Loucy (cell line): ENCODE measurements at regions not wholly inside any gene's neighbourhood (a gene's known extent, or its start where the extent isn't known, plus 50 kb on each side); places are given as distances from the start of the nearest gene placed in this dataset.

Experiments used
- H2AFZ ChIP-seq: fragments of 200-600 bp; sonication (generic); 2 replicates; pipeline ENCODE4 v1.6.0; 2016; ENCODE audit warnings: antibody characterized with exemption, mild to moderate bottlenecking, low read length, moderate library complexity
- H3F3A ChIP-seq: fragments of 200-600 bp; 2 replicates; pipeline ENCODE4 v1.6.0; 2016; ENCODE audit warnings: antibody characterized with exemption, low read depth, mild to moderate bottlenecking
- H3K27me3 ChIP-seq: fragments of 200-600 bp; sonication (generic); 2 replicates; pipeline ENCODE4 v1.6.1; 2014; ENCODE audit warnings: low read length, mild to moderate bottlenecking; ENCODE audit not compliant: insufficient read depth, poor library complexity, severe bottlenecking
- H3K36me3 ChIP-seq: fragments of 200-600 bp; sonication (generic); 2 replicates; pipeline ENCODE4 v1.6.1; 2016; ENCODE audit warnings: low read length; ENCODE audit not compliant: insufficient read depth
- H3K4me1 ChIP-seq: fragments of 200-600 bp; sonication (generic); 2 replicates; pipeline ENCODE4 v1.5.1; 2014; ENCODE audit warnings: low read length, mild to moderate bottlenecking; ENCODE audit not compliant: insufficient read depth, poor library complexity, severe bottlenecking
- H3K4me2 ChIP-seq: fragments of 200-600 bp; sonication (generic); 2 replicates; pipeline ENCODE4 v1.6.0; 2014; ENCODE audit warnings: antibody characterized with exemption, low read length, low read depth, mild to moderate bottlenecking; ENCODE audit not compliant: poor library complexity, severe bottlenecking
- H3K4me3 ChIP-seq: fragments of 200-600 bp; sonication (generic); 2 replicates; pipeline ENCODE4 v1.5.1; 2014; ENCODE audit warnings: low read length, mild to moderate bottlenecking, mixed read lengths; ENCODE audit not compliant: poor library complexity, severe bottlenecking
- H3K79me2 ChIP-seq: fragments of 200-600 bp; sonication (generic); 2 replicates; pipeline ENCODE4 v1.6.1; 2014; ENCODE audit warnings: low read length; ENCODE audit not compliant: insufficient read depth
- H3K9ac ChIP-seq: fragments of 200-600 bp; sonication (generic); 2 replicates; pipeline ENCODE4 v1.6.0; 2014; ENCODE audit warnings: mild to moderate bottlenecking, low read depth, low read length, moderate library complexity; ENCODE audit not compliant: poor library complexity, severe bottlenecking
- H3K9me2 ChIP-seq: fragments of 200-600 bp; sonication (generic); replicated peaks from 2 replicates; pipeline ENCODE4 v1.6.1; 2016; ENCODE audit warnings: low read depth, low read length, mixed read lengths
- H3K9me3 ChIP-seq: fragments of 200-600 bp; sonication (generic); 2 replicates; pipeline ENCODE4 v1.6.1; 2014; ENCODE audit warnings: mild to moderate bottlenecking, antibody characterized with exemption, low read length, low read depth; ENCODE audit not compliant: insufficient read depth
- H4K20me1 ChIP-seq: fragments of 200-600 bp; sonication (generic); 2 replicates; pipeline ENCODE4 v1.6.0; 2014; ENCODE audit warnings: antibody characterized with exemption, low read length, mild to moderate bottlenecking; ENCODE audit not compliant: insufficient read depth, poor library complexity, severe bottlenecking
- EZH2phosphoT487 ChIP-seq: fragments of 200-600 bp; IDR thresholded peaks from 2 replicates; pipeline ENCODE4 v1.6.1; 2018; ENCODE audit warnings: antibody characterized with exemption, mild to moderate bottlenecking, moderate library complexity, borderline replicate concordance
- TF ChIP-seq, protein P1 (sequence below): fragments of 200-600 bp; sonication (generic); conservative IDR thresholded peaks from 2 replicates; pipeline ENCODE4 v1.5.1; 2014; ENCODE audit warnings: mild to moderate bottlenecking, antibody characterized with exemption, low read length

DNA sequence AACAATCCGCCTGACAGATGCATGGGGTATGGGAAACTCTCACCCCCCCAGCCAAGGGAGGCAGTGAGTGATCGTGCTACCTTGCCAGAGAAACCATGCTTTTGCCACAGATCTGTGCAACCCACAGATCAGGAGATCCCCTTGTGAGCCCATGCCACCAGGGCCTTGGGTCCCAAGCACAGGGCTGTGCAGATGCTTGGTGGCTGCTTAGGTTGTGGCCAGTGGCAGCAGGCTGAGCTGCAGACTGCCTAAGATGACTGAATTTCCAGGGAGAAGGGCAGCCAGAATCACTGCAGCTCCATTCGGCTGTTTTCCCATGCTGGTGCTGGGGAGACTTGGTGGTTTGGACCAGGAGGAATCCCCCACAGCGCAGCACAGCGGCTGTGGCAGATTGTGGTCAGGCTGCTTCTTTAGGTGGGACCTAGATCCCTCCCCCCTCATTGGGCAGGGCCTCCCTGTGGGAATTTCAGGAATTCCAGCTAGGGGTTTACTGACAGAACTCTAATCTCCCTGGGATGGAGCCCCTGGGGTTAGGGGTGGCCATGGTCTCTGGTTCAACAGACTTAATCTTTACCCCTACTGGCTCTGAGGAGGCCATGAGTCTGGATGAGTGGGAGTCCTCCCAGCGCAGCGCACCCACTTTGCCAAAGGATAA, 264.6 kb upstream of the DAAM1 start:
- Histone ChIP-seq H2AFZ (no peak overlapping the region), H3K4me1 (no peaks in the 10 kb centered on the region)
- TF ChIP-seq, protein P1, sequence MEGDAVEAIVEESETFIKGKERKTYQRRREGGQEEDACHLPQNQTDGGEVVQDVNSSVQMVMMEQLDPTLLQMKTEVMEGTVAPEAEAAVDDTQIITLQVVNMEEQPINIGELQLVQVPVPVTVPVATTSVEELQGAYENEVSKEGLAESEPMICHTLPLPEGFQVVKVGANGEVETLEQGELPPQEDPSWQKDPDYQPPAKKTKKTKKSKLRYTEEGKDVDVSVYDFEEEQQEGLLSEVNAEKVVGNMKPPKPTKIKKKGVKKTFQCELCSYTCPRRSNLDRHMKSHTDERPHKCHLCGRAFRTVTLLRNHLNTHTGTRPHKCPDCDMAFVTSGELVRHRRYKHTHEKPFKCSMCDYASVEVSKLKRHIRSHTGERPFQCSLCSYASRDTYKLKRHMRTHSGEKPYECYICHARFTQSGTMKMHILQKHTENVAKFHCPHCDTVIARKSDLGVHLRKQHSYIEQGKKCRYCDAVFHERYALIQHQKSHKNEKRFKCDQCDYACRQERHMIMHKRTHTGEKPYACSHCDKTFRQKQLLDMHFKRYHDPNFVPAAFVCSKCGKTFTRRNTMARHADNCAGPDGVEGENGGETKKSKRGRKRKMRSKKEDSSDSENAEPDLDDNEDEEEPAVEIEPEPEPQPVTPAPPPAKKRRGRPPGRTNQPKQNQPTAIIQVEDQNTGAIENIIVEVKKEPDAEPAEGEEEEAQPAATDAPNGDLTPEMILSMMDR: no peak
- TF ChIP-seq EZH2phosphoT487: no peak

DNA sequence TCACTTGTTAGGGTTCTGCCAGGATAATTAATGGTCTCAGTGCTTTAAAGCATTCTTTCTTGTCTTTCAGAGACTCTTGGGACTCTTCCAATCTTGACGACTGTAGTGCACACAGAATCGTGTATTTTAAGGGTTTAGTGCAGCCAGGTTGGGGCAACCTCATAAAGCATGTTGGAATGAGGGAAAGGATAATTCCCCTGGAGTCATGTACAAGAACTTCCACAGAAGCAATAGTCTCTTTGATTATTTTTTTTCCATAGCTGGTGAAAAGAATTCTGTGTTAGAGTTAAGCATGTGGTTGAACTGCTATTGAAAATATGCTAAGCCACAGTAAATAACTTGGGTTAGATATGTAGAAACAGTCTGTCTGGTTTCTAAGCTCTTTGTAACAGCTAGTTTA, 246.8 kb upstream of the DAAM1 start:
- Histone ChIP-seq H3K4me2 (no peak overlapping the region), H3K36me3 (no peaks in the 10 kb centered on the region), H3K79me2 (no peaks in the 10 kb centered on the region), H3K9me2 (no peaks in the 10 kb centered on the region), H3K9ac (no peak overlapping the region), H3K27me3 (no peaks in the 10 kb centered on the region), H3K4me3 (no peak overlapping the region), H2AFZ (no peak overlapping the region), H3K4me1 (no peaks in the 10 kb centered on the region), H4K20me1 (no peaks in the 10 kb centered on the region), H3K9me3 (no peaks in the 10 kb centered on the region; the same call in 1 of the 2 replicates), H3F3A (no peaks in the 10 kb centered on the region)
- TF ChIP-seq, protein P1: no peak
- TF ChIP-seq EZH2phosphoT487: no peak

More for the DNA sequence above, 264.6 kb upstream of the DAAM1 start:
- Histone ChIP-seq H3K9me2 (no peaks in the 10 kb centered on the region), H3K4me3 (no peak overlapping the region), H3K27me3 (no peaks in the 10 kb centered on the region), H3K36me3 (no peaks in the 10 kb centered on the region), H3K4me2 (no peak overlapping the region), H3K9me3 (no peaks in the 10 kb centered on the region), H3K79me2 (no peaks in the 10 kb centered on the region), H3K9ac (no peak overlapping the region), H4K20me1 (no peaks in the 10 kb centered on the region), H3F3A (no peaks in the 10 kb centered on the region)

DNA sequence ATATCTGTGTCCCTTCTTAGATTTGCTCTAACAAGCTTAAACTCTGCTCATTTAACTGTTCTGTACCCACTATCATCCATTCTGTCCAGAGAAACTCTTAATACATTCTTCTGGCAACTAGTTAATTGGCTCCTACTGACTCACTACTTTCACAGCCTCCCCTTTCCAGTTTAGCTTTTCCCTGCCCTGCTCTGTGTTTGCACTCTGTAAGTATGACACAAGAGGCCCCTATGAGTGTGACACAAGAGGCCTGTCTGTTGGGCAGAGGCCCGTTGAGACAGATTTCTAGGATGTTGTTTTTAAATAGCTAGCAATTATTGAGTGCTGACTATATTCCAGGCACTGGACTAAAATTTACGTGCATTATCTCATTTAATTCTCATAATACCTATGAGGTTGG, 246.0 kb upstream of the DAAM1 start:
- Histone ChIP-seq H2AFZ (no peak overlapping the region), H3K4me2 (no peak overlapping the region), H3K4me3 (no peak overlapping the region), H3K36me3 (no peaks in the 10 kb centered on the region), H3K79me2 (no peaks in the 10 kb centered on the region), H3F3A (no peaks in the 10 kb centered on the region), H3K9ac (no peak overlapping the region), H3K4me1 (no peaks in the 10 kb centered on the region), H3K27me3 (no peaks in the 10 kb centered on the region), H3K9me2 (no peaks in the 10 kb centered on the region), H4K20me1 (no peaks in the 10 kb centered on the region), H3K9me3 (no peaks in the 10 kb centered on the region; the same call in 1 of the 2 replicates)
- no peak for TF ChIP-seq EZH2phosphoT487
- TF ChIP-seq, protein P1: no peak
